NCI-H526 (cell line): ENCODE measurements at regions not wholly inside any gene's neighbourhood (a gene's known extent, or its start where the extent isn't known, plus 50 kb on each side); places are given as distances from the start of the nearest gene placed in this dataset.

Source experiments
- DNase-seq, 2 experiments: peaks; one replicate each; lab custom pipeline; 2025; lab: John Stamatoyannopoulos, UW

DNA sequence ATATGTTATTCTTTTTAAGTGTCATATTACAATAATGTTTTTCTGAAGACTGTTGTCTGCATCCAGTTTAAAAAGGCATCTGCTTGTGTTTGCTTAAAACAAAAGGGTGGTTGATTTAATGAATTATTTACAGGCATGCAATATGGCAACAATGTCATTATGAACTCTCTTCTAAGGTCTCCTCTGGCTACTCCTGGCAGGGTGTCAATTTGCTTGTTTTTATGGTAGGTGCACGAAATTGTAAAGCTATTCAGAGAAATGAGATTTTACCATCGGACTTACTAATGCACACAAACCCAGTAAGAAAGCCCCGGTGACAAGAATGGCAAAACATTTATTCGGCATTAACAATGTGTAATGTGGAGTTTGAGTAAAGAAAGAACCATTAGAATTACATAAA is 539.8 kb upstream of the ZNF608 start:
- DNase-seq, result no peak

DNA sequence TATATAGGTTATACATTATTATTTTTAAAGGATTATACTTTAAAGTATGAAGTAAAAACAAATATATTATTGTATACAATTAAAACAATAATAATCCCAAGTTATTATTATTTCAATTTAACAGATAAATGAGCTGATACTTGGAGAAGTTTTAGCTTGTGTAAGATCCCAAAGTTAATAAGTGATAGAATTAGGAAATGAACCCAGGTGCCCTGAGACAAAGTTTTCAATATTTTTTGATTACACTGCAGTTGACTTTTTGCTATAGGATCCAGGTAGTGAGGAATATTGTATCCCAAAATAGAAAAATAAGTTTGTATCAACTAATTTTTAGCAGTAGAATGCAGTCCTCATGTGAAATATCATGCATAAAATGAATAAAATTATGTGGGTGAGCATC is 543.2 kb upstream of the ZNF608 start:
- DNase-seq, result no peak

DNA sequence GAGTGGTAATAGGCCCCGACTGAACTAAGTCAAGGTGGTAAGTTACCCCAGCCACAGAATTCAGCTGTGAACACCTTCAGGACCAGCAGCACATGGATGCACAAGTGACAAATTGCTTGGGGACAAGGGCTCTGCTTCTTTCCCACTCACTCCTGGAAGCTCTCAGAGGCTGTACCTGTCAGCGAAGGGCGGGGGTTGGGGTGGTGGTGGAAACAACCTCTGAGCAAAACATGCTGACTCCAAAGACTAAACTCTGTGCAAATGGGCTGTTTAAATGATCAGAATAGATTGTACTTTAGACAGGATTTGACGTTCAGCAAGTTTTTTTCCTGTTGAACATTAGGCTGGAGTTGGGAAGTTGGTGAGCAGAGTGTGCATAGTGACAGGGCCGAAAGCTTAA is 544.5 kb upstream of the ZNF608 start:
- no peak for DNase-seq

DNA sequence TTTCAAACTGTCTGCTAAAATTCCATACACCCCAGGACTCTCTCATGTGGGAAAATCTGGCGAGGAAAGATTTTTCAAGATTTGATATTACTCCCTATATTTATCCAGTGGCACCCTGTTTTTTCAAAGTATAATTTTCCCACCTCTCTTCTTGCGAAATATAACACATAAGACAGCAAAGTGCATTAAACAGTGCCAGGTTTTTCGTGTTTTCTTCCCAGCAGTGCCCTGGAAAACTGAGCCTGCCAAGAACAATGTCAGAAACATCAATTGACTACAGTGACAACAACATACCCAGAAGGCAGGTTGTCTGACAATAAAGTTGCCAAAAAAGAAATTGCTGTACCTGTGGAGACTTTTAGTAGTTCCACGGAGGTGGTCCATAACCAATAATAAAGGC is 545.0 kb upstream of the ZNF608 start:
- DNase-seq, result no peak

DNA sequence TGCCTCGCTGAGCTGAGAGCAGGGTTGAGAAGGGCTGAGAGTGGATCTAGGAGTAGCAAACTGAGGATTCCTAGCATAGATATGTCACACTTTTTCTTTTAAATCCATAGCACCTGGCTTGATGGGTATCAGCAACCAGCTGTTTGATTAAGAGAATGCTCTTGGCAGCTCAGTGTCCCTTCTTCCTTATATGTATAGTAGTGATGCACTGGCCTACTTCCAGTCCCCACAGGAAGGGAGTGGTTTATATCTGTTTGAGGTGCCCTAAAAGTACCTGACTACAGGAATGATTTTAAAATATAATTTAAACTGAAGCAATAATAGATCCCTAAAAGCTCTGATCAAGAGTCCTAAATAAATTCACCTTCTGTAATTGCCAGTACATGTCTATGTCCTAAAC is 546.8 kb upstream of the ZNF608 start:
- DNase-seq, result no peak

DNA sequence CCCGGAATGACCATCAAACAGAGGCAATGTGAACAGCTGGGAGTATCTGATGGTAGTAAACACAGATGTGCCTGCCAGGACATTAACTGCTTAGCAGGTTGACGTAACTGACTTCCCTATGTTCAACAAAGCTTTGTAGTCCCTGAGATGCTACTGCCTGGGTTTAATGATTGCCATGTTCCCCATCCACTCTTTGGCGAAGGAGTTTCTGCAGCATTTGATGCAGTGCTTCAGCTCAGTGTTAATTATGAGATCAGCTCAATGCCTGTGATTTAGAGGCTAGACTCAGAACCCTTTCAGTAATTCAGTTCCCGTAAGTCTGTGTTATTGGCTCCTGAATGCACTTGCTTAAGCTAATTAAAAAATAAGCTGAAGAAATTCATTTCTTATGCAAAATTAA is 547.3 kb upstream of the ZNF608 start:
- DNase-seq, result no peak

DNA sequence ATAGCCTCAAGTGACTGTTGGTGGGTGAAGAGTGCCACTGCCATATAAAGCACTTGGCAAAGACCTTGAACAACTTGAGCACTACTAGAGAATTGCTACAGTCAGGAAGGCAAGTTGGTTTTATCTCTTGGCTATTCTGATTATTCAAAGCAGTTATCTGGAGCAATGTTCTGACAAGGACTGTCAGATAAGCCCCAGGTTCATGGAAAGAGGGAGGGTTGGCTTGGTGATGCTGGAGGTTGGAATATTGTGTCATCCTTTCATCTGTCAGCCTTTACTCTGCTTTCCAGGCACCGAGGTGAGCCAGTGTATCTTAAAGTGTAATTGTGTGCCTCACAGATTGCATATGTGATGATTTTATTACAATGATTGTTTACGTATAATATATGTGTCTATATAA is 548.4 kb upstream of the ZNF608 start:
- DNase-seq, result no peak

DNA sequence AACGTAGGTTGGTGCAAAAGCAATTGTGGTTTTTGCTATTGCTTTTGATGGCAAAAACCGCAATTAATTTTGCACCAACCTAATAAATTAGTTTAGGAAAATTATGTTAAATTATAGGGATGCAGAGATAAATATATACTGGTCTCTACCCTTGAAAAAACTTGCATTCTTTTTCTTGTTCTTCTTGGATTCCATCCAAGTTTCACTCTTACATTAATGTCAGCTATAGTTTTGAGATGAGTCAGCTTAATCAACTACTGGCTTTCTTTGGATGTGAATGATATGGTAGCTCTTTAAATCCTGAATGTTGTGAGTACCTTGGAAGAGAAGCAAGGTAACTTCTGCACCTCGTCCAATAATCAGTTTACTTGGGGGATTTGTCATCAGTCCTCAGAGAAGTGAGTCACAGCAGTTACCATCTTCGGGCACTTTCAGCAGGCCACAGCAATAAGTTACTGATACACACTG is 549.0 kb upstream of the ZNF608 start:
- DNase-seq, result no peak

DNA sequence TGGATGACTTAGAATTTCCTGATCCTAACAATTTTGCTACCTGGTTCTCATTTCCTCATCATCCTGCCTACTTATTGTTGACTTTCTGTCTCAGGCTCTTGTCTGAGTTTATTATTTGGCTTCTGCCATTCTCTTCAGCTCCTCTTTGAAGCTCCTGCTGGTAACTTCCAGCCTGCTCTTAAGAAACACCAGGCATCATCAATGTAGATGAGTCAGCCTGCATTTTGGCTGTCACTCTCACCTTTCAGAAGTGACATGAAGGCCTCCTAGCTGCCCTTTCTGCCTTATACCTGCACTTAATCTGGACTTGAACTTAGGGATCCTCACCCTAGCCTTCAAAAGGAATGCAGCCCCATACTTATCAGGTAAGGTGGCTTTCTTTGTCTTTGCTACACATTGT is 551.8 kb upstream of the ZNF608 start:
- DNase-seq, result no peak

DNA sequence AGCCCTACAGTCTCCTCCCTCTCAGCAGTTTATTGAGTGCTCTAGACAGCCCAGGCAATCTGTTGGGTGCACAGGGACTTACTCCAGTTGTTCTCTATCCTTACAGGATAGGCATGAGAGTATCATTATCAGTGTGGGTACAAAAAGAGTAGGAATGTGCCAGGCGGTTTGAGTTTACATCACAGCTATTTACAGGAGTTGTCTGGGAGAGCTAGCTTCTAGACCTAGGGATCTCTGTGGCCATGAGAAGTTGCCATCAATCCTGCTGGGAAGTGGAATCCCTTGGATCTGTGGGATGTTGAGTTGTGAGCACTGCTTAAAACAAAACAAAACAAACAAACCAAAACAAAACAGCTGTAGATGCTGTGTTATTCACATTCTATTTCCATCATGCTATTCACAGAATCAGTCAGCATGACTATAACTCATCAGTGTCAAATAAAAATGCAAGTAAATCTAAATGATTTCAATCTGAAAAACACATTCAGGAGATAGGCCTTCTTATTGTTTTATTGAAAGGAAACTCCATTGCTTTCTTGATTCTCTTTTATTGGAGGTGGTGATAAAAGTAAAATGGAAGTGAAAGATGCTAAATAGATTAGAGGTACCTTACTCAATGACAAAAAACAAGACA is 552.4 kb upstream of the ZNF608 start:
- DNase-seq, result no peak

DNA sequence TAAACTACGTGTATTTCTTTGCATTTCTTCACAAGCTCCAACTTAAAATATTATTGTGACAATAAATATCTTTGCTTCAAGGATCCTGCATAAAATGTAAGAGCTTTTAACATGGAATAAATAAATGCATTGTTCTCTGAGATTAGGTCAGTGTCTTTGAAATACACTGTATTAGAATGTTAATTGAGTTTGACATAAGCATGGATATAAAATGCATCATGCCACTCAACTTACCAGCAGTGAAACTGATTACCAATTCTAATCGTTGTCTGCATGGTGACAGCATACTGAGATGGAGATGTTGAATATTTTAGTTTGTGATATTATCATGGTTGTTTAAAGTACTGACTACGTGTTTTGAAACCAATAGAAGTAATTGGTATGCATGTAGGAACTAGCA is 555.3 kb upstream of the ZNF608 start:
- DNase-seq, result no peak

DNA sequence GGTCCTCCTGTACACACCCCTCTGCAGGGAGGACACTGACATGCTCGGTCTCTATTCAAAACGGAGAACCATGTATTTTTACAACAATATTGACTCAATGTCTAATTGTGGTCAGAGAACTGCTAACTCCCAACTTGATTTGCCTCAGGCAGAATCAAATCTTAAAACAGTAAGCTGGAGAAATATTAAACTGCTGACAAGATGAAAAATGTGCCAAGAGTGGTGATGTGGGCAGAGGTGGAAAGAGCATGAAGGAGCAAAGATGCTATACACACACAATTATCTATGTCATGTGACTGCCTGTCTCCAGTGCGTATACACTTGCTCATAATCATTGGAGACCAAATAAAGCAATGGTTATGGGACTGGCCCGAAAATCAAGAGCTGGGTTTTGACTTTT is 556.1 kb upstream of the ZNF608 start:
- DNase-seq, result no peak

DNA sequence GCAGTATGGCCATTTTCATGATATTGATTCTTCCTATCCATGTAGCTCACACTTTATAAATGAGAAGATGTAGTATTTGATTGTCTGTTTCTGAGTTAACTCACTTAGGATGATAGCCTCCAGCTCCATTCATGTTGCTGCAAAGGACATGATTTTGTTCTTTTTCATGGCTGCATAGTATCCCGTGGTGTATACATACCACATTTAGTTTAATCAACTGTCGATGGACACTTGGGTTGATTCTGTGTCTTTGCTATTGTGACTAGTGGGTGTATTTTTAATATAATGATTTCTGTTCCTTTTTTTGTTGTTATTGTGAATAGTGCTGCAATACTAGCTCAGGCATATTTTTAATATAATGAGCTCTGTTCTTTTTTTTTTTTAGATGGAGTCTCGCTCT is 560.3 kb upstream of the ZNF608 start:
- no peak for DNase-seq

DNA sequence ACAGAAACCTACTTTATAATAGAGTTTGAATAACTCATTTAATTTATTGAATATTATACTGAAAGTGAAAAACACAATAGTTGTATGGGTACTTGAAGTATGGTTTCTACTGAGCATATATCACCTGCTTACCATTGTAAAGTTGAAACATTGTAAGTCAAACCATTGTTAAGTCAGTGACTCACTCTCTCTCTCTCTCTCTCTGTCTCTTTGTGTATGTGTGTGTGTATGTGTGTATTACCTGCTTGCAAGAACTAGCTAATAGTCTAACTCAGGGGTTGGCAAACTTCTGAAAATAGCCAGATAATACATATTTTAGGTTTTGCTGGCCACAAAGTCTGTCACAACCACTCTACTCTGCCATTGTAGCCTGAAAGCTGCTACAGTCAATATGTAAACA is 564.3 kb upstream of the ZNF608 start:
- DNase-seq, result no peak

DNA sequence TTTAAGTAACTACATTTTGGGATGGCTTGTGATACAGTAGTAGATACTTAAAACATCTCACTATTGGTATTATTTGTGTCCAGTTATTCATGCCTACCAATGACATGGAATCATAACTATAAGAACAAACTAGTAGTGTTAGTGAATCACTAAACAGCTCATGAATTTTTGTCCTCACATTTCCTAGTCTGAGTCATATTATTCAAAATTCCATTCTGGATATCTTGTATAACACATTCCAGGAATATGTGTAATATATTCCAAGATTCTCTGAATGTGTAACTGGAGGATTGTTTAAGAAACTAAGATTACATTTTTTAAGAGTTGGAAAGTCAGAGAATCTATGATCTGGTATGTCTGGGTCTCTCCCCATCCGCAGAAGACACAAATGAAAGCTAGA is 565.3 kb upstream of the ZNF608 start:
- DNase-seq, result no peak

DNA sequence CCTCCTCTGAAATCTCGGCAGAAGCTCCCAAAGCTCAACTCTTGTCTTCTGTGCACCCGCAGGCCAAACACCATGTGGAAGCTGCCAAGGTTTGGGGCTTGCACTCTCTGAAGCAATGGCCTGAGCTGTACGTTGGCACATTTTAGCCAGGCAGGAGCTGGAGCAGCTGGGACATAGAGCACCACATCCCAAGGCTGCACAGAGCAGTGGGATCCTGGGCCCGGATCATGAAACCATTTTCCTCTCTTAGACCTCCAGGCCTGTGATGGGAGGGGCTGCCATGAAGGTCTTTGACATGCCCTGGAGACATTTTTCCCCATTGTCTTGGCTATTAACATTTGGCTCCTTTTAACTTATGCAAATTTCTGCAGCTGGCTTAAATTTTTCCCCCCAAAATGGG is 567.1 kb upstream of the ZNF608 start:
- no peak for DNase-seq

DNA sequence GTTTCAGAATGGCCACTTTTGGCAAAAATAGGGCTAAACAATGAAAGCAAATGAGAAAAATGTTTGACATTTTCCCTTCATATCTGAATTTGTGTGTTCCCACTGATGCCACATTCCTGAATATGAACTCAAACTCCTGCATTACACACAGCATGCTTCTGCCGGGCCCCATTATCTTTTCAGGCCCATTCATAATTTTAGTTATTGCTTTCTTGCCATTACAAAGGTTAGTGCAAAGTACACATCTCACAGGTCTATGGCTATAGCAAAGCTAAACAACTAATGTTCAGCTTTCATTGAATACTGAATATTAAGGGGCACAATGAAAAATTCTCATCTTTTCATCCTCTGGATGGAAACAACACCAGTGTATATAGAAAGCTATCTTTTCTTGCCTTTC is 568.9 kb upstream of the ZNF608 start:
- DNase-seq, result no peak

DNA sequence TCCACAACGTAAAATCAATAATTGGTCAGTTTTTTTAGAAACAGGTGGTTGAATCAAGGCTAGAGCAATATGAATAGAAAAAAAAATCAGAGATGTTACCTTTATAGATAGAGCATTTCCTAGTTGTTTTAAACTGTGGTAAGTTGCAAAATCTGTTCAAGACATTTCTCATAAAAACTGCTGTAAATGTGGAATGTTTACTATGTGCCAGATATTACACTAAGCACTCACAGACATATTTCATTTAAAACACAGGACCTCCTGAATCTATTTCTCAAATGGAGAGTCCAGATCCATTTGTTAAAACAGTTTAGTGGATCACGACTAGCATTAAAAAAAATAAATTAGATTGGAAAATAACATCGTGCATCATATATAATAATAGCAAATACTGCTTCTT is 570.0 kb upstream of the ZNF608 start:
- no peak for DNase-seq

DNA sequence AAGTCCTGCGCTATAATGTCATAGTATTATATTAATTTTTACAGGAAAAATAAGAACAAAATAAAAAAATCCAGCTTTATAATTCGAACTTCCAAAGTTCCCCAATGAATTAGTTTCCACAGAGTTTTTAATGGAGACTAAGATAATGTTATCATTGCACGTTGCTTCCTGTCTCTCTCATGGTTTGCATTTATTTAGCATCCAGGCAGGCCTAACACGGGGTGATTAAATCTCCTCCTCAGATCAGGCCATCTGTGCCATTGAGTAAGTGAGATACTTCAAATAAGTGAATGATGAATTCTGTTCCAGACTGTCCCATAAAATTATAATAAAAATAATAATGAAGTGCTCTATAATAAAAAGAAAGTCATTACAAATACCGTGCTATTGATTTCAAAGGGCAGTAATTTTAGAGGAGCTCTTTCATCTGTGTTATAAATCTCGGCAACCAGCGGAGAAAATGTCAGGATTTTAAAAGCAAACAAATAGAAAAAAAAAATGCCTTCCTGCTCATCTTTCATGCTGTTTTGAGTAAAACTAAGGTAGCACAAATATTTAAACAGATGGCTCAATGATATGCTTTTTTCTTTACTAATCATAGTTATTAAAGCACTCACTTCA is 570.6 kb upstream of the ZNF608 start:
- peak in 1 of 2 experiments; percentile 3 for DNase-seq

DNA sequence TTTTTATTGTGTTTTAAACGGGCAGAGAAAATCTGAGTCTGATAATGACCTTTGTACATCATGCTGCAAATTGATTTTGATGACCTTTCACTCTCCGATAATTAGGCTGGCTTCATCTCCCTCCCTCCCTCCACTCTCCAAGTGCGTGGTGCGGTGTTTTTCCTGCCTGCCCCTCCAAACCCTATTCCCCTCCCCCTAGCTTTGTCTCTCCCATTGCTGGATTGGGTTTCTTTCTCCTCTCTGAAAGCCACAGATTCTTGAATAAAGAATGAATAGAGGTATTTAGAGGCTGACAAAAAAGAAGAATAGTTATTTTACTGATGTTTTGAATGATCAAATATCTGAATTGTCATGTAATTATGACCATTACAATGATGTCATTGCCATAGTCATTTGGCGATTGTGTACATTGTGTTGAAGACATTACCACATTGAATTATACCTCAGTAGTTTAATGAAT is 571.1 kb upstream of the ZNF608 start:
- no peak for DNase-seq

DNA sequence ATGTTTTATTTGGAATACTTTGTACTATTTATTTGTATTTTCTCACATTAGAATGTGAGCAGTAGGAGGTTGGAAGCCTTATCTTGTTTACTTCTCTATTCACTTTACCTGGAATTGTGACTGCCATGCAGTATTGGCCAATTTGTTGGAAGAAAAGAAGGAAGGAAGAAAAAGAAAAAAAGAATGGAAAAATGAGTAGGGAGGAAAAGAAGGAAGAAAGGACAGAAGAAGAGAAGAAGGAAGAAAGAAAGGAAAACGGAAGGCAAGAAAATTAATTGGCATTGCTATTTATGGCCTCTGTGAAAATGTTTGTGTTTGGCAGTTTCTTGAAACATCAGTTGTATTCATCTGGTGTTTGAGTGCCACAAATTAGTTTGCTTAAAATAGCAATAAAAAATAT is 575.2 kb upstream of the ZNF608 start:
- DNase-seq, result no peak

DNA sequence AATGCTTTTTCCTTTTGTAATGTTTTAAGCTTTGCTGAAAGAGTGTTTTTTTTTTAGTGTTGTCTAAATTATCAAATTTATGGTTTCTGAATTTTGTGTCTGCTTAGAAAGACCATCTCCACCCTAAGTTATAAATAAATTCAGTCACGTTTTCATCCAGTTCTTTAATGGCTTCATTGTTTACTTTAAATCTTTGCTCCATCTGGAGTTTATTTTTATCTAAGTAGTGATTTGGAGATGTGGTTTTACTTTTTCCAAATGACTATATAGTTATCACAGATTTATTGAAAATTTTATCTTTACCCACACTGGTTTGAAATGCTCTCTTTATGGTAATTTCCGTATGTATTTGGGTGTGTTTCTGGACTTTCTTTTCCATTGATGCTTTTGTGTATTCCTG is 577.2 kb upstream of the ZNF608 start:
- DNase-seq, result no peak

DNA sequence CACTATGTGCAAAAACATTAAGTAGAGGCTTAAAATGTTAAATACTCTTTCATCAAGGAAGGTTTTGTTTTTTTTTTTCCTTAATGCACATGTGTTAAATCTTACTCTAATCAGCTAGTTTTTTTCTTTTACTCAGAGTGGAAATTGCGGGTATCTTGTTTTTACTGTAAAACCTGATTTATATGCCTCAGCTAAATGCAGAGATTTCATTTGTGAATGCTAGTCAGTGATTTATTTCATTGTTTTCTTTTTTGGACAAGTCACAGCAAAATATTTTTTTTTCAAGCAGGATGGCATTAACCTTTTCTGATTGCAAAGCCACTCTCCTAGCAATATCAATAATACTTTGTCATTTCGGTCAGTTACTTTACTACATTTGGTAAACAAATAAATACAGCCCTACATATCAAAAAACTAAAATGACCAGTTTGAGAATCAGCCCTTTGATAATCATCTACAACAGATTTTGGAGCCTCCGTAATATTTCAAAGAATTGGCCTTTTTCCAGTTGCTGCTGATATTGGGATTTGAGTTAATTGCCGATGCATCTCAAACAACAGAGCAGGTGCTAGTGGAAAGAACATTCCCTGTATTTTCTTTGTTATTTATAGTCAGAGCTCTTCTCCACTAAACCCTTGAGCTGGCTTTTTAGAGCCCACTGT is 579.2 kb upstream of the ZNF608 start:
- DNase-seq, result no peak

DNA sequence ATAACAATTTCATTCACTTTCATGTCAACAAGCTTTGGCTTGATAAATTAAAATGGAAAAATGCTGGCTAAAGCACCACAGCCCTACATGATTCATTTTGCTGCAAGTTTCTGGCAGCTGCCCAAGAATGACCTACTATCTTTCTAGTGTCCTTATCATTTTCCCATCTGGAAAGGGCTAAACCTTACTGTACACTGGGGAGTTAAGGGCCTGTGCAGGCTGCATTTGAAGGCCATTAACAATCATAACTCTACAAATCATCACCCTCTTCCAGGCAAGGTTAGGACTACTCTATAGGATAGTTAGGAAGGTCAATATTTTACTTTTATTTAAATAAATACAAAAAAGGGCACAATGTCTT is 579.7 kb upstream of the ZNF608 start:
- DNase-seq, result peak; percentile 0 to 15
